Retina (tissue), 1 donor: ENCODE measurements at regions not wholly inside any gene's neighbourhood (a gene's known extent, or its start where the extent isn't known, plus 50 kb on each side); places are given as distances from the start of the nearest gene placed in this dataset.
"Not testable (repeated sequence)": the region's sequence is repeated elsewhere in the genome, so short reads cannot be mapped to it uniquely, and the experiment has no call there.

ENCODE experiments used
- DNase-seq: peaks from one replicate; pipeline ENCODE4 v3.0.0-alpha.2; 2016

DNA sequence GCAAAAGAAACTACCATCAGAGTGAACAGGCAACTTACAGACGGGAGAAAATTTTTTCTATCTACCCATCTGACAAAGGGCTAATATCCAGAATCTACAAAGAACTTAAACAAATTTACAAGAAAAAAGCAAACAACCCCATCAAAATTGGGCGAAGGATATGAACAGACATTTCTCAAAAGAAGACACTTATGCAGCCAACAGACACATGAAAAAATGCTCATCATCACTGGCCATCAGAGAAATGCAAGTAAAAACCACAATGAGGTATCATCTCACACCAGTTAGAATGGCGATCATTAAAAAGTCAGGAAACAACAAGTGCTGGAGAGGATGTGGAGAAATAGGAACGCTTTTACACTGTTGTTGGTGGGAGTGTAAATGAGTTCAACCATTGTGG is 206.6 kb upstream of the HTR1E start:
- DNase-seq = not testable (repeated sequence)

DNA sequence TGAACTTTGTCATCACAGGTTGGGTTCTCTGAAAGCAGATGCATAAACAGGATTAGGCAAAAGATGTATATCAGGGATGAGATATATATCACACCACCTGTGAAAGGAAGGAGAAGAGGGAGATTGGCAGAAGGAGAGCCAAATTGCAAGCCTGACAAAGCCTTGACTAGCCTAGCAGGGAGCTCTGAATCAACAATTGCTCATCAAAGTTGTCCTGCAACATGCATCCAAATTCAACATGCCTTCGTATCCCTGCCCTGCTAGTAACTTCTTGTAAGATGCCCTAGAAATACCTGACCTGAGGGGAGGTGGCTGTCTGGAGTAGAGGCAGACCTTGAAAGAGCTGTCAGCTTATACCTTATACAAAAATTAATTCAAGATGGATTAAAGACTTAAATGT is 207.1 kb upstream of the HTR1E start:
- DNase-seq = no peak

DNA sequence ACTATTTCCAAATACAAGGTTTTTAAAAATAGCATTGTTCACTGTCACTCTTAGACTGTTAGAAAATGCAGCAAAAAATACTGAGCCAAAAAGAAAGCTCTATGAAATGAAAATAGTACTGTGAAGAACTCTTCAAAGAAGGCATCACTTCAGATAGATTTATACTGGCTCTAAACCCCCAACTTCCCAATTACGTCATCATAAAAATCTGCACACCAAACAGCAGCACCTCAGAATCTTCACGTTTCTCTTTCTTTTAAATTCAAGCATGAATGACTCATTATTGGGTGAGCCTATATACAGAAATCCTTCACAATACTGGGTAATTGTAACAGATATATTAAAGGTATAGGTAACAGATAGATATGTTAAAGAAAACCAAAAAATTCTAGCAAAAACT is 208.4 kb upstream of the HTR1E start:
- no peak for DNase-seq

- DNase-seq = no peak
Observed at GRCh38 chr6:86724695-86725094, 212.6 kb upstream of the HTR1E start.

DNA sequence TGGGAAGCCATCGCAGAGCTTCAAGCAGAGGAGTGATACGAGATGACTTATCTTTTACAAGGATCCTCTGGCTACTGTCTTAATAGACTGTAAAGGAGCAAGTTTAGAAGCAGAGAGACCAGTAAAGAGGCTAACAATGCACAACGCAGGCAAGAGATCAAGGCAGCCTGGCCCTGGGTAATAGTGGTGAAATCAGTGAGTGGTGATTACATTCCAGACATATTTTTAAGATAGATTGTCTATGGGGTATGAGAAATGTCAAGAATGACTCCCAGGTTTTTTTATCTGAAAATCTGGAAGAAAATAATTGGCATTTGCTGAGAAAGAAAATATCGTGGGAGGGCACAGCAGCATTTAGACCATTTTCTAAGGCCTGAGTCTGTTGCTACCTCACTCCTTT is 213.6 kb upstream of the HTR1E start:
- no peak for DNase-seq

DNA sequence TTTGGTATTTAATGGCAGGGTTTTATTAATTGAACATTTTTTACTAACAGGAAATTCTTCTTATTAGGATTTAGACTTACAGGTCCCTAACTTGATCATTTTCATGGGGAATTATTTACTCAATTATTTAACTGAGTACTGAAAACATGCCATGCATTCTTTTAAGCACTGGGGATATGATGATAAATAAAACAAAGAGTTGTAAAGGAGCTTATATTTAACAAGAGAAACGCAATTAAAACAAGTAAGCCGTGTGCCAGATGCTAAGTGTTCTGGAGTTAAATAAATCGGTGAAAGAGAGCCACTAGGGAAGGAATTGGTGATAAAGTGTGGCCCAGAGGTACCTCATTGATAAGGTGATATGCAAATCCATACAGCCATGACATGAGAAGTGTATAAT is 214.2 kb upstream of the HTR1E start:
- DNase-seq = no peak

DNA sequence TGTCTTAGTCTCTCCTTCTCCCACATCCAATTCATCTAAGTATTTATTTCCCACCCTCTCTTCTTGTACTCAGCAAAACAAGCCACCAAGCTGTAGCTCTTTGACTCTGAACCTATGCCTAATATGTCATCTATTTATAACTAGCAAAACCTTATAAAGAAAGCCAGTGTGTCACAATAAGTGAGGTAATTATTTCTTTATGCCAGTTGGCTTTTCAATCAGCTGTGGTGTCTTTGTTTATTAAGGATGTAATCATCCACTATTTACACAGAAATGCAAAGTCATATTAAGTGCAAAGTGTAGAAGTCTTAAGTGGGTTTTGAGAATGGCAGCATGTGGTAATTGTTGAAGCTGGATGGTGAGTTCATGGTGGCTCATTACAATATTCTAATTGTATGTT is 215.2 kb upstream of the HTR1E start:
- no peak for DNase-seq

DNA sequence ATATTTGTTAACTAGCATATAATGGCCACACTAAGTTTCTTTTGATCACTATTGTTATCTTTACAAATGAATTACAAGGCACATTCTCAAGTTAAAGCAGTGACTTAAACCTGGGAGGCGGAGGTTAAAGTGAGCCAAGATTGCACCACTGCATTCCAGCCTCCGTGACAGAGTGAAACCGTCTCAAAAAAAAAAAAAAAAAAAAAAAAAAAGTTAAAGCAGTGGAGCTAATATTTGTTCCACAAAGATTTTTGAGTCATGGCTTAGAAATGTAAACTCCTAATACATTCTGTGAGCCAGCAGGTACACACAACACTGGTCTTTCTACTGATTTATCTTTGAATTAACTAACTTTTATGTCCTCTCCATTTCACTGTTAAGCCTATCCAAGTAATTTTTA is 221.7 kb upstream of the HTR1E start:
- no peak for DNase-seq

GRCh38 chr6:86712039-86712438 is 225.3 kb upstream of the HTR1E start:
- no peak for DNase-seq

- DNase-seq = no peak
Observed at GRCh38 chr6:86707545-86708120, 229.7 kb upstream of the HTR1E start.

DNA sequence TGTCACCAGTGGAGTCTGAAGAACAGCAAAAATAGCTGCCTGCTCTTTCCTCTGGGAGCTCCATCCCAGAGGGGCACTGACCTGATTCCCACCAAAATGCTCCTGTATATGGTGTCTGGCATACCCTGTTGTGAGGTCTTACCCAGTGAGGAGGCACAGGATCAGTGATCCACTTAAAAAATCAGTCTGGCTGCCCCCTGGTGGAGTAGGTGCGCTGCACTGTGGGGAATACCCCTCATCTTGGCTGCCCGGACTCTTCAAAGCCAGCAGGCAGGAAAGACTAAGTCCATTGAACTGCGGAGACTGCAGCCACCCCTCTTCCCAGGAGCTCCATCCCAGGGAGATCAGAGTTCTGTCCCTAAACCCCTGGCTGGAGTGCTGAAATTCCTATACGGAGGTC is 230.9 kb upstream of the HTR1E start:
- DNase-seq = no peak

DNA sequence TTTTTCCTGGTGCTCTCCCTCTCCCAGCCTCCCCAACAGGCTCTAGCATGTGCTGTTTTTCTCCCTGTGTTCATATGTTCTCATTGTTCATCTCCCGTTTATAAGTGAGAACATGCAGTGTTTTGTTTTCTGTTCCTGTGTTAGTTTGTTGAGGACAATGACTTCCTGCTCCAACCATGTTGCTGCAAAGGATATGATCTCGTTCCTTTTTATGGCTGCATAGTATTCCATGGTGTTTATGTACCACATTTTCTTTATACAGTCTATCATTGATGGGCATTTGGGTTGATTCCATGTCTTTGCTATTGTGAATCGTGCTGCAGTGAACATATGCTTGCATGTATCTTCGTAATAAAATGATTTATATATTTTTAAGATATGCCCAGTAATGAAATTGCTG is 236.1 kb upstream of the HTR1E start:
- DNase-seq = not testable (repeated sequence)

DNA sequence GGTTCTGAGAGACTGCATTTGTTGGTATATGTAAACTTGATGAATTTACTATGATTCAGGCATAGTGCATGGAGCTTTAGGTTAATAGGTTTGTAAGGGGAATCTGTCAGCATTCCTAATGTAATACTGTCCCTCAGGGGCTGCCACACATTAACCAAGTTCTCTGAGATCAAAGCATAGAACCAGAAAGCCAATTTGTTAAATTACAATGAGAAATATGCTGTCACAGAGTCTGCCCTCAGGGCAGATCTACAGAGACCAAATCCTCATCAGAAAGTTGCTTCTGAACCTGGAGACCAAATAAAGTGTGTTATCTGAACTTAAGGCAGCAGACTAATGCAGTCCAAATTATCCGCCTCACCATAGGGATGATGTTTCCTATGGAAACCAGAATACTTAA is 250.8 kb upstream of the HTR1E start:
- DNase-seq = no peak

DNA sequence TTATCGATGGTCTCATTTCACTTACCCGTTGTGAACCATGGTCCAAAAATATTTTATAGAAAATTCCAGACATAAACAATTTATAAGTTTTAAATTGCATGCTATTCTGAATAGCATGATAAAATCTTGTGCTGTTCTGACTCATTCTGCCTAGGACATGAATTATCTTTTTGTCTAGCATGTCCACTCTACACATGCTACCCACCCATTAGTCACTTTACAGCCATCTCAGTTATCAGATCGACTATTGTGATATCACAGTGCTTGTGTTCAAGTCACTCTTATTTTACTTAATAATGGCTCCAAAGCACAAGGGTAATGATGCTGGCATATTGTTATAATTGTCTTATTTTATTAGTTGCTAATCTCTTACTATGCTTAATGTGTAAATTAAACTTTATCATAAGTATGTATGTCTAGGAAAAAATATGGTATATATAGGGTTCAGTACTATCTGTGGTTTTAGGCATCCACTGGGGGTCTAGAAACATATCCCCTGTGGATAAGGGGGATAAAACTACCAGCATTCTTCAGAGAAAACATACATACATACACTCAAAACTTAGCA is 252.0 kb upstream of the HTR1E start:
- DNase-seq = no peak

DNA sequence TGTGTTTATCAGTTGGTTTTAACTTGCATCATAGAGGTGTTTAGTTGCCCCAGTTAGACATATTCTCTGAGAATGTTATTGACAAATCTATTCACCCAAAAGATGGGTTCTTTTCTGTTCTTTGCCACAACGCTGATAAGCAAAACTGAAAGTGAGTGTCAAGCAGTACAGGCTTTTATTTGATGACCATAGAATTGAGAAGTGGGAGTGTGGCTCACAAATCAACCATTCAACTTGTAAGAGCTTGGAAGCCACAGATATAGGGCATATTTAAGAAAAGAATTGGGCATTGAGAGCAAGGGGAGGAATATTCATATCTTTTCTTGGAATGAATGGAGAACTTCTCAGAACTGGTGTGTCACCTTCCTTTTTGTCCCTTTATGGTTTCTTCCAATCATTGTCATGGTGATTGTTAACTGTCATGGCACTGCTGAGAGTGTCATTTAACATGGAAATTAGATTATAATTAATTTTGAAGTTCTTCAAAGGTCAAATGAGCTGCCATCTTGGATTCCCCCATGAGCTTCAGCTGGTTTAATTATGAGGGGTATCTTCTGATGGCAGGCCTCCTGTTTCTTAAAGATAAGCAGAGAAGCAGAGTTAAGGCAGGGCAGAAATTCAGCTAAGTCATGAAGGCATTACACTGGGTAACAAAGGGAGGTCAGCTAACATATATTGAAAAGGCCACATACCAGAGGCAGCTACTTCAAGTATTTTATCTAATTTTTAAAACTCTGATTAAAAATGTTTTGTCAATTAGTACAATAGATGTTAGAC is 254.0 kb upstream of the HTR1E start:
- no peak for DNase-seq

DNA sequence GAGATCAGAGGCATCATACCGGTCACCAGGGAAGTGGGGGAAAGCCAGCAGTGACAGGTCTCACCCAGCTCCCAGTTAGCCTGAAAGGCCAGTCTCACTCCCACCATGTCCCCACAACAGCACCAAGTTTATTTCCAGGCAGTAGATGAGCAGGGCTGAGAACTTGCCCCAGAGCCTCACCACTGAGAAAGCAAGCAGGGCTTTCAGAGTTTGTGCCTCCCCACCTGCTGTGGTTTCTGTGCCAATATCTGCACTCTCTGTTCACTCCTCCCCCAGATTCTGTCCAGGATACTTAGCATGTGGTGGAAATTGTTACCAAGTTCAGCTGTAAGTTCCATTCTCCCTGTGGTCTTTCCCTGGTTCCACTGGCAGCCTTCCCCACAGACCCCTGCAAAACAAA is 255.0 kb upstream of the HTR1E start:
- DNase-seq = no peak

- DNase-seq = not testable (repeated sequence)
Observed at GRCh38 chr6:86681140-86681539, 256.2 kb upstream of the HTR1E start.

- DNase-seq = not testable (repeated sequence)
Observed at GRCh38 chr6:86672125-86672524, 265.2 kb upstream of the HTR1E start.

DNA sequence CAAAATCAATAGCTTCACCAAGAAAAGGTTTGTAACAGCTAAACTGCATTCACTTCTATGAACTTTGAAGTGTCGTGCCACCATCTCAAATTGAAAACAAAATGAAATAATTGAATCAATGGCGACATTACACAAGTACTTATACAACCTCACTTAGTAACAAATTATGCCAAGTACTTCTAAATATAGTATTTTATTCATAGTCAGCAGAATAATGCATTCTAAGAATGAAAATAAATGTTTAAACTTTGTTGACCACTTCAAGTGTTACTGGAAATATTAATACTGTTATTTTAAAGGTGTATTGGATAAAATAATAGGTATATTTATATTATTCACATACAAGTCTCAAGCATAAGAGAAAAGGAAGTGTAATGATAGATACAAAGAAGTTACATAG is 280.1 kb upstream of the HTR1E start:
- DNase-seq = no peak

DNA sequence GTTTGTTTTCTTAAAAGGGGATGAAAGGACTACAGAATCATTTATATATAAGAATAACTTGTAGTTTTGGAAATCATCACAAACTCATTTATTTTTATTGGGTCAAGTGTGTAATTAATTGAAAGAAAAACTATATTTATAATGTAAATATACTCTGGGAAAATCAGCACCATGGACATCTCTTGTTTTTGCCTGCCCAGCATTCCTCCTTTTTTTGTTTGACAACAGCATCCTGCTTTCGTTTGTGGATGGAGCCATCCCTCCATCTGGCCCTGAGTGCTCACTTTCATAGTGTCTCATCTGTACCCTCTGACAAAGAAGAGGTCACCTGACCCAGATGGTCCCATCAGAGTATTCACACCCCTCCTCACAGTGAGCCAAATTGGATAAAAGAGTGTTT is 308.2 kb upstream of the HTR1E start:
- no peak for DNase-seq

GRCh38 chr6:86619428-86619827 is 317.9 kb upstream of the HTR1E start:
- DNase-seq = no peak

DNA sequence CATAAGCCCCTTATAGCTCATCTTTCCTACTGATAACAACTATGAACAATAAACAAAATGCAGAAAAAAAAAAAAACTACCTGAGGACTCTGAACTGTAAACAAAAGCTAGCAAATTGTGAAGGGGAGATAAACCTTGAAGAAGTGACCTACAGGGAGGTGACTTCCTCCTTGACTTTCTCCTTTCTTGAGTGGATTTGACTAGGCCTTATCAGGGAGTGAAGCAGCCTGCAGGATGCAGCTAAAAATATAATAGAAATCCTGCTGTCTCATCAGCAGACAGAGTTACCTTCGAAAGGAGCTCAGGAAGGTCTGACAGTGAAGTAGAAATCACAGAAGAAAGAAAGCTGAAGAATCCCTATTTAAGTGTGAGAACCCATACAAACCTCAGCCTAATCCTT is 322.0 kb upstream of the HTR1E start:
- no peak for DNase-seq

- DNase-seq = no peak
Observed at GRCh38 chr6:86609549-86610388, 327.6 kb upstream of the HTR1E start.

GRCh38 chr6:86603364-86603763 is 334.0 kb upstream of the HTR1E start:
- DNase-seq = not testable (repeated sequence)
